HepG2 (cell line): ENCODE measurements at regions not wholly inside any gene's neighbourhood (a gene's known extent, or its start where the extent isn't known, plus 50 kb on each side); places are given as distances from the start of the nearest gene placed in this dataset.

Source experiments
- HINFP ChIP-seq: sonication (generic); formaldehyde crosslinking; IDR thresholded peaks from 2 replicates; pipeline ENCODE4 v1.4.0; 2020; ENCODE audit warnings: low read depth, mild to moderate bottlenecking, missing genetic modification reagents
- SUZ12 ChIP-seq: fragments of 150-350 bp; IDR thresholded peaks from 2 replicates; pipeline ENCODE4 v1.6.1; 2014; ENCODE audit warnings: low read depth, low read length
- ZBTB43 ChIP-seq: sonication (generic); formaldehyde crosslinking; conservative IDR thresholded peaks from 2 replicates; pipeline ENCODE4 v1.4.0; 2020; ENCODE audit warnings: missing genetic modification reagents
- TF ChIP-seq, protein P1 (sequence below): sonication (generic); formaldehyde crosslinking; IDR thresholded peaks from 2 replicates; pipeline ENCODE4 v1.5.0; 2020; ENCODE audit warnings: mild to moderate bottlenecking, missing genetic modification reagents, moderate library complexity

GRCh38 chr2:58432491-58433170 lies 191.5 kb upstream of the FANCL start:
- TF ChIP-seq ZBTB43 (no peak), HINFP (CRISPR knock-in tag) (no peak), SUZ12 (no peak)
- TF ChIP-seq, protein P1, sequence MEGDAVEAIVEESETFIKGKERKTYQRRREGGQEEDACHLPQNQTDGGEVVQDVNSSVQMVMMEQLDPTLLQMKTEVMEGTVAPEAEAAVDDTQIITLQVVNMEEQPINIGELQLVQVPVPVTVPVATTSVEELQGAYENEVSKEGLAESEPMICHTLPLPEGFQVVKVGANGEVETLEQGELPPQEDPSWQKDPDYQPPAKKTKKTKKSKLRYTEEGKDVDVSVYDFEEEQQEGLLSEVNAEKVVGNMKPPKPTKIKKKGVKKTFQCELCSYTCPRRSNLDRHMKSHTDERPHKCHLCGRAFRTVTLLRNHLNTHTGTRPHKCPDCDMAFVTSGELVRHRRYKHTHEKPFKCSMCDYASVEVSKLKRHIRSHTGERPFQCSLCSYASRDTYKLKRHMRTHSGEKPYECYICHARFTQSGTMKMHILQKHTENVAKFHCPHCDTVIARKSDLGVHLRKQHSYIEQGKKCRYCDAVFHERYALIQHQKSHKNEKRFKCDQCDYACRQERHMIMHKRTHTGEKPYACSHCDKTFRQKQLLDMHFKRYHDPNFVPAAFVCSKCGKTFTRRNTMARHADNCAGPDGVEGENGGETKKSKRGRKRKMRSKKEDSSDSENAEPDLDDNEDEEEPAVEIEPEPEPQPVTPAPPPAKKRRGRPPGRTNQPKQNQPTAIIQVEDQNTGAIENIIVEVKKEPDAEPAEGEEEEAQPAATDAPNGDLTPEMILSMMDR: no peak
